DND-41 (cell line): ENCODE measurements at regions not wholly inside any gene's neighbourhood (a gene's known extent, or its start where the extent isn't known, plus 50 kb on each side); places are given as distances from the start of the nearest gene placed in this dataset.
A peak's percentile ranks its signal among the peaks of the same experiment; 100 is the strongest.

Source experiments
- ATAC-seq: fragments of 200-7000 bp; cut with Tn5 transposase; 3 replicates; pipeline ENCODE4 v1.9.1; 2021; ENCODE audit warnings: low read depth; ENCODE audit not compliant: insufficient read depth
- DNase-seq: peaks from one replicate; pipeline ENCODE4 v3.0.0-alpha.2; 2020
- H2AFZ ChIP-seq: 2 replicates; pipeline ENCODE4 v1.6.0; 2012; ENCODE audit warnings: low read depth, low read length
- H3K27ac ChIP-seq: 2 replicates; pipeline ENCODE4 v1.5.1; 2012; ENCODE audit warnings: low read length, inconsistent platforms
- H3K27me3 ChIP-seq: fragments of 200-600 bp; sonication (generic); 2 replicates; pipeline ENCODE4 v1.6.0; 2012; ENCODE audit warnings: low read length, mild to moderate bottlenecking, inconsistent platforms; ENCODE audit not compliant: insufficient read depth, poor library complexity
- H3K36me3 ChIP-seq: 2 replicates; pipeline ENCODE4 v1.5.1; 2012; ENCODE audit warnings: low read length, inconsistent platforms; ENCODE audit not compliant: insufficient read depth
- H3K4me1 ChIP-seq: 2 replicates; pipeline ENCODE4 v1.5.1; 2012; ENCODE audit warnings: mild to moderate bottlenecking, low read length; ENCODE audit not compliant: insufficient read depth
- H3K4me2 ChIP-seq: 2 replicates; pipeline ENCODE4 v1.6.0; 2012; ENCODE audit warnings: mild to moderate bottlenecking, moderate library complexity, low read length, inconsistent platforms; ENCODE audit not compliant: insufficient read depth
- H3K4me3 ChIP-seq, 2 experiments: fragments of 200-600 bp in 1 of 2; shearing (Covaris generic) in 1 of 2; 2 replicates each; pipeline ENCODE4 v1.5.1; 2012 to 2016; ENCODE audit warnings: inconsistent platforms in 2 of 2, low read length in 2 of 2, mild to moderate bottlenecking in 2 of 2, low read depth in 1 of 2, moderate library complexity in 1 of 2
- H3K79me2 ChIP-seq: 2 replicates; pipeline ENCODE4 v1.6.0; 2012; ENCODE audit warnings: low read length, inconsistent platforms; ENCODE audit not compliant: insufficient read depth
- H3K9ac ChIP-seq: 2 replicates; pipeline ENCODE4 v1.6.0; 2012; ENCODE audit warnings: low read depth, mild to moderate bottlenecking, inconsistent platforms, low read length, moderate library complexity
- H3K9me3 ChIP-seq: 2 replicates; pipeline ENCODE4 v1.5.1; 2012; ENCODE audit warnings: low read length, moderate library complexity, mild to moderate bottlenecking, inconsistent platforms; ENCODE audit not compliant: insufficient read depth, severe bottlenecking
- H4K20me1 ChIP-seq: 2 replicates; pipeline ENCODE4 v1.6.0; 2012; ENCODE audit warnings: low read length; ENCODE audit not compliant: insufficient read depth
- EZH2 ChIP-seq: IDR thresholded peaks from 3 replicates; pipeline ENCODE4 v1.6.1; 2012; ENCODE audit warnings: borderline replicate concordance, low read depth, mild to moderate bottlenecking, moderate library complexity, low read length, inconsistent platforms; ENCODE audit not compliant: severe bottlenecking
- TF ChIP-seq, protein P1 (sequence below): IDR thresholded peaks from 2 replicates; pipeline ENCODE4 v1.5.1; 2012; ENCODE audit warnings: borderline replicate concordance, low read length, moderate library complexity, mild to moderate bottlenecking; ENCODE audit not compliant: poor library complexity, severe bottlenecking; ENCODE audit errors: extremely low read depth

DNA sequence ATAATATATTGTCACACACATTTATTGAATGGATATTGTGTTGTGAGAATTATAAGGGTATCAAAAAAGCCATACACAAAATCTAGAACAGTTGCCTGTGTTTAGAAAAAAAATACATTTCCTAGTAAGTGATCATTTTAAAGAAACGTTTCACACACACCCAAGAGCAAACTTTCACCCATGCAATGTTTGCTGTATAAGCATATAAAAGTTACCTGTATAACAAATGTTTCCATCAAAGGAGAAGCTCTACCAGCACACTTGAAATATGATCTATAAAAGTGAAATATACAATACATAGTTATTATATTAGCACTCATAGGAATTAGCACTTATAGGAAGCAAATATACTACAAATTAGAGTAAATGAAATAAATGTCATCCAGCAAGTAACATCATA, 1098.1 kb downstream of the NCAM2 start:
- Histone ChIP-seq H2AFZ (no peak overlapping the region; the same call in 1 of the 2 replicates), H3K79me2 (no peaks in the 10 kb centered on the region), H3K4me1 (peaks cover 10% of the 10 kb centered on the region), H3K4me3 (no peak overlapping the region), H3K36me3 (no peaks in the 10 kb centered on the region), H3K4me2 (no peak overlapping the region), H3K9ac (no peak overlapping the region), H3K27me3 (no peaks in the 10 kb centered on the region), H4K20me1 (no peaks in the 10 kb centered on the region), H3K9me3 (no peaks in the 10 kb centered on the region), H3K27ac (no peak overlapping the region)
- TF ChIP-seq, protein P1, sequence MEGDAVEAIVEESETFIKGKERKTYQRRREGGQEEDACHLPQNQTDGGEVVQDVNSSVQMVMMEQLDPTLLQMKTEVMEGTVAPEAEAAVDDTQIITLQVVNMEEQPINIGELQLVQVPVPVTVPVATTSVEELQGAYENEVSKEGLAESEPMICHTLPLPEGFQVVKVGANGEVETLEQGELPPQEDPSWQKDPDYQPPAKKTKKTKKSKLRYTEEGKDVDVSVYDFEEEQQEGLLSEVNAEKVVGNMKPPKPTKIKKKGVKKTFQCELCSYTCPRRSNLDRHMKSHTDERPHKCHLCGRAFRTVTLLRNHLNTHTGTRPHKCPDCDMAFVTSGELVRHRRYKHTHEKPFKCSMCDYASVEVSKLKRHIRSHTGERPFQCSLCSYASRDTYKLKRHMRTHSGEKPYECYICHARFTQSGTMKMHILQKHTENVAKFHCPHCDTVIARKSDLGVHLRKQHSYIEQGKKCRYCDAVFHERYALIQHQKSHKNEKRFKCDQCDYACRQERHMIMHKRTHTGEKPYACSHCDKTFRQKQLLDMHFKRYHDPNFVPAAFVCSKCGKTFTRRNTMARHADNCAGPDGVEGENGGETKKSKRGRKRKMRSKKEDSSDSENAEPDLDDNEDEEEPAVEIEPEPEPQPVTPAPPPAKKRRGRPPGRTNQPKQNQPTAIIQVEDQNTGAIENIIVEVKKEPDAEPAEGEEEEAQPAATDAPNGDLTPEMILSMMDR: no peak
- no peak for TF ChIP-seq EZH2
- DNase-seq: no peak
- ATAC-seq: no peak

DNA sequence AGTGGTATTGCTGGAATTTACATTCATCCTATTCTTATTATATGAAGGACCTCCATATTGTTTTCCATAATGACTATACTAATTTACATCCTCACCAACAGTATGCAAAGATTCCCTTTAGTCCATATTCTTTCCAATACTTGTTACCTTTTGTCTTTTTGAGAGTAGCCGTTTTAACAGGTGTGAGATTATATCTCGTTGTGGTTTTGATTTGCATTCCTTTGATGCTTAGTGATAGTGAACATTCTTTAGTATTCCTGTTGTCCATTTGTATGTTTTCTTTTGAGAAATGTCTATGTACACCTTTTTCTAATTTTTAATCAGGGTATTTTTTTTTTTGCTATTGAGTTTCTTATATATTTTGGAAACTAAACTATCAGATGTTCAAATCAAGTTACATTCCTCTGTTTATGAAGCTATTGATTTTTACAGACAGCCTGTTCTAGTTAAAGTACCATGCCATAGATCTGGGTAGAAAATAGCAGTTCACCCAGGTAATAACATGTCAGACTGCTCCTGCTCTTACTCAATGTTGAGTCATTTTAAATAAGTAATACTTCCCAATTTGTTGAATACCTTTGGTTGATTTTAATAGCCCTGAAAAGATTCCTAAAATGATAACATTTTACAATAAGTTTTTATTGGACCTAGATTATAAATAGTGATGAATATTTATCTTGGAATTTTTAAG, 1108.7 kb downstream of the NCAM2 start:
- 0 out of 2 replicates have a peak, but pooled peaks cover 5% of the 10 kb centered on the region for H3K36me3 ChIP-seq
- H3K4me3 ChIP-seq: no peak overlapping the region
- no peaks in the 10 kb centered on the region for H3K79me2 ChIP-seq
- H3K27ac ChIP-seq: peak overlapping the region; percentile 50
- H3K4me1 ChIP-seq: peaks cover 25% of the 10 kb centered on the region
- no peaks in the 10 kb centered on the region for H4K20me1 ChIP-seq
- no peaks in the 10 kb centered on the region for H3K27me3 ChIP-seq
- peak; percentile 81 for ATAC-seq
- no peak for TF ChIP-seq EZH2
- TF ChIP-seq, protein P1: no peak
- no peak overlapping the region for H2AFZ ChIP-seq
- H3K9ac ChIP-seq: no peak overlapping the region
- H3K9me3 ChIP-seq: peaks cover 22% of the 10 kb centered on the region
- DNase-seq: no peak
- 0 out of 2 replicates have a peak overlapping the region, but pooled peaks have one; percentile 21 for H3K4me2 ChIP-seq

DNA sequence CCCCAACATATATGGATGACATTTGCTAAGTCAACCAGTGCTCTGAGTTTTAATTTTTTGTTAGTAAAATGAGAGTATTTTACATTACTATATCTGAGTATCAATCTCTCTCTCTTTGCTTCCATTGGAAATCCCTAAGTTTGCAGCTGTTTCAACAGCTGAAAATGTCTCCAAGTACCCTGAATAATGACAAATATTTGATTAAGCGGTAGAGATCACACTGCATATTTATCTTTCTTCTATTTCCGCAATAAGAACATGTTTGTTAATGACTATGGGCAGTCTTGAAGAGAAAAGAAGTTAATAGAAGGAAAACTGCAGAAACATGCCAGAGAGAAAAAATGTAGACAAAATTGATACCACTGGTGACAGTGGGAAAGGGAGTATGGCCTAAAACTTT, 1117.5 kb downstream of the NCAM2 start:
- no peak for DNase-seq
- no peaks in the 10 kb centered on the region for H4K20me1 ChIP-seq
- H3K27ac ChIP-seq: no peak overlapping the region
- no peak overlapping the region for H3K9ac ChIP-seq
- ATAC-seq: no peak
- H3K36me3 ChIP-seq: no peaks in the 10 kb centered on the region
- no peaks in the 10 kb centered on the region for H3K79me2 ChIP-seq
- H3K4me1 ChIP-seq: no peaks in the 10 kb centered on the region
- H2AFZ ChIP-seq: no peak overlapping the region
- no peak overlapping the region for H3K4me3 ChIP-seq
- TF ChIP-seq, protein P1: no peak
- no peak for TF ChIP-seq EZH2
- H3K4me2 ChIP-seq: no peak overlapping the region
- no peaks in the 10 kb centered on the region for H3K27me3 ChIP-seq
- H3K9me3 ChIP-seq: peaks cover 2% of the 10 kb centered on the region
